Panc1 (cell line): ENCODE measurements at regions not wholly inside any gene's neighbourhood (a gene's known extent, or its start where the extent isn't known, plus 50 kb on each side); places are given as distances from the start of the nearest gene placed in this dataset.
"Not testable (repeated sequence)": the region's sequence is repeated elsewhere in the genome, so short reads cannot be mapped to it uniquely, and the experiment has no call there.

Experiments
- POLR2AphosphoS5 ChIP-seq: IDR thresholded peaks from 2 replicates; pipeline ENCODE4 v1.6.1; 2012; ENCODE audit warnings: mild to moderate bottlenecking, low read depth, low read length, moderate library complexity
- REST ChIP-seq, 2 experiments: IDR thresholded peaks; 2 replicates each; pipeline ENCODE4 v1.6.1; 2011 to 2012; ENCODE audit warnings: low read depth in 2 of 2, control low read depth in 1 of 2, low read length in 1 of 2, mild to moderate bottlenecking in 1 of 2, moderate library complexity in 1 of 2; ENCODE audit not compliant: insufficient read depth in 1 of 2
- SIN3A ChIP-seq: IDR thresholded peaks from 2 replicates; pipeline ENCODE4 v1.6.1; 2012; ENCODE audit warnings: low read depth, mild to moderate bottlenecking, low read length, moderate library complexity, borderline replicate concordance; ENCODE audit not compliant: insufficient read depth
- TF ChIP-seq, protein P1 (sequence below): fragments of 450-650 bp; IDR thresholded peaks from 2 replicates; pipeline ENCODE4 v1.5.1; 2017; ENCODE audit warnings: mild to moderate bottlenecking

DNA sequence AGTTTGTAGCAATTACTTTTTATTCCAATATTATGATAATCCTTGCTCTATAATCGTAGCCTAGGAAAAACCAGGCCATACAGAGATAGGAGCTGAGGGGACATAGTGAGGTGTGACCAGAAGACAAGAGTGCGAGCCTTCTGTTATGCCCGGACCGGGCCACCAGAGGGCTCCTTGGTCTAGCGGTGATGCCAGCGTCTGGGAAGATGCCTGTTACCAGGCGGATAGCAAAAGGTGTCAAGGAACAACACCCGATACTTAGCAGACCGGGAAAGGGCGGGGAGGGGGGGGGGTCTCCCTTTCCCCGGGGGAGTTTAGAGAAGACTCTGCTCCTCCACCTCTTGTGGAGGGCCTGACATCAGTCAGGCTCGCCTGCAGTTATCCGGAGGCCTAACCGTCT, 67.1 kb upstream of the MUC20 start:
- TF ChIP-seq, protein P1, sequence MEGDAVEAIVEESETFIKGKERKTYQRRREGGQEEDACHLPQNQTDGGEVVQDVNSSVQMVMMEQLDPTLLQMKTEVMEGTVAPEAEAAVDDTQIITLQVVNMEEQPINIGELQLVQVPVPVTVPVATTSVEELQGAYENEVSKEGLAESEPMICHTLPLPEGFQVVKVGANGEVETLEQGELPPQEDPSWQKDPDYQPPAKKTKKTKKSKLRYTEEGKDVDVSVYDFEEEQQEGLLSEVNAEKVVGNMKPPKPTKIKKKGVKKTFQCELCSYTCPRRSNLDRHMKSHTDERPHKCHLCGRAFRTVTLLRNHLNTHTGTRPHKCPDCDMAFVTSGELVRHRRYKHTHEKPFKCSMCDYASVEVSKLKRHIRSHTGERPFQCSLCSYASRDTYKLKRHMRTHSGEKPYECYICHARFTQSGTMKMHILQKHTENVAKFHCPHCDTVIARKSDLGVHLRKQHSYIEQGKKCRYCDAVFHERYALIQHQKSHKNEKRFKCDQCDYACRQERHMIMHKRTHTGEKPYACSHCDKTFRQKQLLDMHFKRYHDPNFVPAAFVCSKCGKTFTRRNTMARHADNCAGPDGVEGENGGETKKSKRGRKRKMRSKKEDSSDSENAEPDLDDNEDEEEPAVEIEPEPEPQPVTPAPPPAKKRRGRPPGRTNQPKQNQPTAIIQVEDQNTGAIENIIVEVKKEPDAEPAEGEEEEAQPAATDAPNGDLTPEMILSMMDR, result peak; percentile 17
- TF ChIP-seq POLR2AphosphoS5; REST (IDR thresholded peaks at IDR 0.05; ENCODE audit: insufficient read depth in 1 of 2, low read depth in 2 of 2, low read length in 1 of 2); SIN3A: not testable (repeated sequence)
